Mesenchymal stem cell (in vitro differentiated cells and primary cell): ENCODE measurements at regions not wholly inside any gene's neighbourhood (a gene's known extent, or its start where the extent isn't known, plus 50 kb on each side); places are given as distances from the start of the nearest gene placed in this dataset.

Experiments
- DNase-seq: peaks from one replicate; pipeline ENCODE4 v3.0.0-alpha.2; 2013
- H2AFZ ChIP-seq: one replicate; pipeline ENCODE4 v1.6.1; 2013; ENCODE audit warnings: low read depth, mild to moderate bottlenecking, control low read depth, inconsistent platforms, low read length, moderate library complexity
- H2AK5ac ChIP-seq: 2 replicates; pipeline ENCODE4 v1.6.1; 2013; ENCODE audit warnings: low read length, moderate library complexity, mild to moderate bottlenecking, inconsistent platforms; ENCODE audit not compliant: severe bottlenecking
- H2BK120ac ChIP-seq: one replicate; pipeline ENCODE4 v1.6.1; 2013; ENCODE audit warnings: low read depth, mild to moderate bottlenecking, inconsistent platforms, low read length, moderate library complexity
- H2BK12ac ChIP-seq, 2 experiments: one replicate each; pipeline ENCODE4 v1.6.1; 2013; ENCODE audit warnings: inconsistent platforms in 2 of 2, low read length in 2 of 2, mild to moderate bottlenecking in 2 of 2, moderate library complexity in 2 of 2, control low read depth in 1 of 2
- H2BK15ac ChIP-seq: one replicate; pipeline ENCODE4 v1.6.1; 2013; ENCODE audit warnings: mild to moderate bottlenecking, low read depth, inconsistent platforms; ENCODE audit not compliant: poor library complexity, severe bottlenecking
- H2BK5ac ChIP-seq: 2 replicates; pipeline ENCODE4 v1.6.1; 2013; ENCODE audit warnings: low read depth, mild to moderate bottlenecking, low read length, control low read depth, inconsistent platforms; ENCODE audit not compliant: poor library complexity, severe bottlenecking
- H3K14ac ChIP-seq, 2 experiments: one replicate each; pipeline ENCODE4 v1.6.1; 2013; ENCODE audit warnings: inconsistent platforms in 2 of 2, low read length in 2 of 2, control low read depth in 1 of 2, mild to moderate bottlenecking in 1 of 2, moderate library complexity in 1 of 2
- H3K18ac ChIP-seq, 2 experiments: one replicate each; pipeline ENCODE4 v1.6.1; 2013; ENCODE audit warnings: inconsistent platforms in 2 of 2, low read length in 2 of 2, control low read depth in 1 of 2, low read depth in 1 of 2, mild to moderate bottlenecking in 1 of 2
- H3K23ac ChIP-seq, 2 experiments: one replicate each; pipeline ENCODE4 v1.6.1; 2013; ENCODE audit warnings: inconsistent platforms in 2 of 2, low read length in 2 of 2, mild to moderate bottlenecking in 2 of 2, moderate library complexity in 2 of 2, control low read depth in 1 of 2
- H3K27ac ChIP-seq: 2 replicates; pipeline ENCODE4 v1.5.1; 2013; ENCODE audit warnings: mild to moderate bottlenecking, moderate library complexity, low read length, control low read depth, inconsistent platforms; ENCODE audit not compliant: poor library complexity, severe bottlenecking
- H3K27me3 ChIP-seq, 2 experiments: 2 replicates each; pipeline versions ENCODE4 v1.6.1 to v1.7.0; 2013; ENCODE audit warnings: low read length in 2 of 2, mild to moderate bottlenecking in 2 of 2, moderate library complexity in 2 of 2, control low read depth in 1 of 2, inconsistent platforms in 1 of 2; ENCODE audit not compliant: control insufficient read depth in 1 of 2, insufficient read depth in 1 of 2
- H3K36me3 ChIP-seq, 2 experiments: 2 replicates each; pipeline versions ENCODE4 v1.6.1 to v1.7.0; 2013; ENCODE audit warnings: low read length in 2 of 2, control low read depth in 1 of 2, inconsistent platforms in 1 of 2, low read depth in 1 of 2, mild to moderate bottlenecking in 1 of 2; ENCODE audit not compliant: insufficient read depth in 2 of 2, control insufficient read depth in 1 of 2
- H3K4ac ChIP-seq, 2 experiments: one replicate each; pipeline ENCODE4 v1.6.1; 2013; ENCODE audit warnings: inconsistent platforms in 2 of 2, low read length in 2 of 2, mild to moderate bottlenecking in 2 of 2, moderate library complexity in 2 of 2, control low read depth in 1 of 2, low read depth in 1 of 2
- H3K4me1 ChIP-seq: 2 replicates; pipeline ENCODE4 v1.6.1; 2013; ENCODE audit warnings: low read depth, low read length, control low read depth; ENCODE audit not compliant: control insufficient read depth, insufficient read depth
- H3K4me2 ChIP-seq: 2 replicates; pipeline ENCODE4 v1.6.1; 2013; ENCODE audit warnings: low read length, mild to moderate bottlenecking, inconsistent platforms; ENCODE audit not compliant: poor library complexity, severe bottlenecking
- H3K4me3 ChIP-seq, 2 experiments: 2 replicates each; pipeline versions ENCODE4 v1.5.1 to v1.7.0; 2013; ENCODE audit warnings: low read length in 2 of 2, mild to moderate bottlenecking in 2 of 2, control low read depth in 1 of 2, low read depth in 1 of 2; ENCODE audit not compliant: insufficient read depth in 1 of 2
- H3K79me1 ChIP-seq: replicated peaks from 2 replicates; pipeline ENCODE4 v1.6.1; 2013; ENCODE audit warnings: mild to moderate bottlenecking, control low read depth, low read length, inconsistent platforms; ENCODE audit not compliant: poor library complexity, severe bottlenecking
- H3K9ac ChIP-seq: 2 replicates; pipeline ENCODE4 v1.7.0; 2013; ENCODE audit warnings: mild to moderate bottlenecking, low read length, moderate library complexity
- H3K9me3 ChIP-seq: 2 replicates; pipeline ENCODE4 v1.7.0; 2013; ENCODE audit warnings: mild to moderate bottlenecking, low read length; ENCODE audit not compliant: control insufficient read depth
- H4K8ac ChIP-seq: one replicate; pipeline ENCODE4 v1.6.1; 2013; ENCODE audit warnings: inconsistent platforms, mild to moderate bottlenecking, low read length, moderate library complexity
- H4K91ac ChIP-seq: one replicate; pipeline ENCODE4 v1.6.1; 2013; ENCODE audit warnings: mild to moderate bottlenecking, low read length, inconsistent platforms
- WGBS: methylation state at CpG from one replicate; pipeline ENCODE4 v1.1.7; 2013; ENCODE audit warnings: mixed read lengths; 5-methylcytosine and 5-hydroxymethylcytosine counted together

- Histone ChIP-seq H3K4me1 (peaks cover 11% of the 10 kb centered on the region), H3K4ac (no peak overlapping the region), H3K18ac (no peak overlapping the region), H3K79me1 (no peaks in the 10 kb centered on the region), H3K4me2 (no peak overlapping the region), H3K36me3 (no peaks in the 10 kb centered on the region), H2BK15ac (no peak overlapping the region), H3K9me3 (no peaks in the 10 kb centered on the region), H2AFZ (no peak overlapping the region), H3K23ac (no peak overlapping the region), H3K27me3 (peaks cover 31 to 66% of the 10 kb centered on the region in 2 experiments), H2AK5ac (no peak overlapping the region), H2BK5ac (no peak overlapping the region), H4K91ac (no peak overlapping the region), H2BK120ac (no peak overlapping the region), H4K8ac (no peak overlapping the region), H2BK12ac (no peak overlapping the region), H3K27ac (no peak overlapping the region), H3K14ac (no peak overlapping the region), H3K4me3 (no peak overlapping the region), H3K9ac (no peak overlapping the region)
- no peak for DNase-seq
- 91% methylated on average over 11 of the region's 11 CpGs for WGBS
These were observed 105.9 kb upstream of the MLN start for GRCh38 chr6:33909737-33910136.

- H4K91ac ChIP-seq: no peak overlapping the region
- no peak overlapping the region for H3K27ac ChIP-seq
- peaks cover 28 to 66% of the 10 kb centered on the region in 2 experiments for H3K27me3 ChIP-seq
- no peak overlapping the region for H3K23ac ChIP-seq
- no peak overlapping the region for H2AK5ac ChIP-seq
- no peaks in the 10 kb centered on the region for H3K9me3 ChIP-seq
- no peaks in the 10 kb centered on the region for H3K79me1 ChIP-seq
- H2BK12ac ChIP-seq: no peak overlapping the region
- no peak overlapping the region for H2BK120ac ChIP-seq
- peaks cover 14% of the 10 kb centered on the region for H3K4me1 ChIP-seq
- H3K18ac ChIP-seq: no peak overlapping the region
- no peak overlapping the region for H3K14ac ChIP-seq
- H2BK15ac ChIP-seq: no peak overlapping the region
- H3K9ac ChIP-seq: no peak overlapping the region
- WGBS: 72% methylated on average over 4 of the region's 4 CpGs
- H2BK5ac ChIP-seq: no peak overlapping the region
- H3K36me3 ChIP-seq: no peaks in the 10 kb centered on the region
- H3K4me3 ChIP-seq: no peak overlapping the region
- H4K8ac ChIP-seq: no peak overlapping the region
- no peak for DNase-seq
- no peak overlapping the region for H2AFZ ChIP-seq
- H3K4me2 ChIP-seq: no peak overlapping the region
- H3K4ac ChIP-seq: no peak overlapping the region
These were observed 104.2 kb upstream of the MLN start for GRCh38 chr6:33908025-33908424.

GRCh38 chr6:33907227-33907626 lies 103.4 kb upstream of the MLN start:
- Histone ChIP-seq H2BK12ac (no peak overlapping the region), H3K4me1 (peaks cover 14% of the 10 kb centered on the region), H2BK15ac (no peak overlapping the region), H3K4ac (no peak overlapping the region), H3K27ac (peak overlapping the region; percentile 1), H2AK5ac (no peak overlapping the region), H2BK5ac (no peak overlapping the region), H3K18ac (no peak overlapping the region), H3K36me3 (no peaks in the 10 kb centered on the region), H2AFZ (no peak overlapping the region), H3K23ac (no peak overlapping the region), H4K8ac (no peak overlapping the region), H3K4me2 (no peak overlapping the region), H4K91ac (no peak overlapping the region), H3K4me3 (no peak overlapping the region), H2BK120ac (no peak overlapping the region), H3K9me3 (no peaks in the 10 kb centered on the region), H3K79me1 (no peaks in the 10 kb centered on the region), H3K27me3 (peaks cover 30 to 67% of the 10 kb centered on the region in 2 experiments), H3K14ac (no peak overlapping the region), H3K9ac (no peak overlapping the region)
- 65% methylated on average over 5 of the region's 5 CpGs for WGBS
- DNase-seq: no peak

GRCh38 chr6:33906439-33906838 lies 102.6 kb upstream of the MLN start:
- Histone ChIP-seq H2BK120ac (no peak overlapping the region), H3K4ac (no peak overlapping the region), H2BK15ac (no peak overlapping the region), H3K79me1 (no peaks in the 10 kb centered on the region), H4K91ac (no peak overlapping the region), H4K8ac (no peak overlapping the region), H3K23ac (no peak overlapping the region), H2AK5ac (no peak overlapping the region), H3K9ac (no peak overlapping the region), H3K27ac (no peak overlapping the region), H2AFZ (no peak overlapping the region), H2BK12ac (no peak overlapping the region), H3K27me3 (peaks cover 31 to 69% of the 10 kb centered on the region in 2 experiments), H3K4me1 (peaks cover 14% of the 10 kb centered on the region), H2BK5ac (no peak overlapping the region), H3K18ac (no peak overlapping the region), H3K14ac (no peak overlapping the region), H3K9me3 (no peaks in the 10 kb centered on the region), H3K36me3 (no peaks in the 10 kb centered on the region), H3K4me2 (no peak overlapping the region), H3K4me3 (no peak overlapping the region)
- no peak for DNase-seq
- 89% methylated on average over 7 of the region's 9 CpGs for WGBS
